Fibroblast of mammary gland (primary cell): ENCODE measurements at regions not wholly inside any gene's neighbourhood (a gene's known extent, or its start where the extent isn't known, plus 50 kb on each side); places are given as distances from the start of the nearest gene placed in this dataset.
"Not testable (repeated sequence)": the region's sequence is repeated elsewhere in the genome, so short reads cannot be mapped to it uniquely, and the experiment has no call there.

Experiments used
- DNase-seq: peaks from one replicate; pipeline ENCODE4 v3.0.0-alpha.2; 2010; ENCODE audit warnings: low read depth
- H3K4me3 ChIP-seq: 2 replicates; pipeline ENCODE4 v1.5.1; 2011; ENCODE audit warnings: low read depth, mild to moderate bottlenecking, low read length, moderate library complexity; ENCODE audit not compliant: control insufficient read depth
- CTCF ChIP-seq: conservative IDR thresholded peaks from 2 replicates; pipeline ENCODE4 v1.5.1; 2011; ENCODE audit warnings: low read depth, low read length, inconsistent platforms; ENCODE audit not compliant: control insufficient read depth, insufficient read depth

GRCh38 chr6:166253778-166254204, 54.4 kb downstream of the PRR18 start:
- DNase-seq, result no peak
- no peak overlapping the region for H3K4me3 ChIP-seq
- TF ChIP-seq CTCF, result no peak

- H3K4me3 ChIP-seq, result no peak overlapping the region
- no peak for DNase-seq
- no peak for TF ChIP-seq CTCF
Measured at GRCh38 chr6:166253281-166253681, 54.9 kb downstream of the PRR18 start.

- DNase-seq, result no peak
- H3K4me3 ChIP-seq, result no peak overlapping the region
- TF ChIP-seq CTCF, result no peak
Measured at GRCh38 chr6:166252601-166253000, 55.6 kb downstream of the PRR18 start.

GRCh38 chr6:166251655-166252054, 56.5 kb downstream of the PRR18 start:
- no peak for TF ChIP-seq CTCF
- DNase-seq, result no peak
- no peak overlapping the region for H3K4me3 ChIP-seq

- no peak overlapping the region for H3K4me3 ChIP-seq
- no peak for DNase-seq
- no peak for TF ChIP-seq CTCF
Measured at GRCh38 chr6:166251211-166251610, 57.0 kb downstream of the PRR18 start.

GRCh38 chr6:166249061-166249785, 59.0 kb downstream of the PRR18 start:
- not testable (repeated sequence) for DNase-seq, H3K4me3 ChIP-seq

GRCh38 chr6:166245148-166245547, 63.0 kb downstream of the PRR18 start:
- no peak for DNase-seq
- H3K4me3 ChIP-seq, result no peak overlapping the region
- no peak for TF ChIP-seq CTCF
